ENCODE measurements at regions not wholly inside any gene's neighbourhood (a gene's known extent, or its start where the extent isn't known, plus 50 kb on each side); places are given as distances from the start of the nearest gene placed in this dataset.

DNA sequence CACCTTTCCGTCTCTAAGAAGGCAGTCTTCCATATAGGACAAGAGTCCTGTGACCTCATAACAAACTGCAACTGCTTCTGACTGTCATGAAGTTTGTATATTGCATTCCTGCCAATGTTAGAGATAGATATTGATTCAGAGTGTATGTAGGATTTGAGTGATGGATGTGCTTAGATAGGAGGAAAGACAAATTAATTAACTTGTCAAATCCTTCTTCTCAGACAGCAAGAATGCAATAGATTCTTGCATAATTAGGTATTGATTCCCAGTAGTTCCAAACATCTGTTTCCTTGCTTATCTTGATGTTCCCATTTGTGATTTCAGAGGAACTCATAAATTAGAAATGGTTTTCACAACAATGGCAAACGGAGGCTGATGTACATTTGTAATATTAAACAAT, 555.3 kb downstream of the TRAM1L1 start:
- TF ChIP-seq, protein P1, sequence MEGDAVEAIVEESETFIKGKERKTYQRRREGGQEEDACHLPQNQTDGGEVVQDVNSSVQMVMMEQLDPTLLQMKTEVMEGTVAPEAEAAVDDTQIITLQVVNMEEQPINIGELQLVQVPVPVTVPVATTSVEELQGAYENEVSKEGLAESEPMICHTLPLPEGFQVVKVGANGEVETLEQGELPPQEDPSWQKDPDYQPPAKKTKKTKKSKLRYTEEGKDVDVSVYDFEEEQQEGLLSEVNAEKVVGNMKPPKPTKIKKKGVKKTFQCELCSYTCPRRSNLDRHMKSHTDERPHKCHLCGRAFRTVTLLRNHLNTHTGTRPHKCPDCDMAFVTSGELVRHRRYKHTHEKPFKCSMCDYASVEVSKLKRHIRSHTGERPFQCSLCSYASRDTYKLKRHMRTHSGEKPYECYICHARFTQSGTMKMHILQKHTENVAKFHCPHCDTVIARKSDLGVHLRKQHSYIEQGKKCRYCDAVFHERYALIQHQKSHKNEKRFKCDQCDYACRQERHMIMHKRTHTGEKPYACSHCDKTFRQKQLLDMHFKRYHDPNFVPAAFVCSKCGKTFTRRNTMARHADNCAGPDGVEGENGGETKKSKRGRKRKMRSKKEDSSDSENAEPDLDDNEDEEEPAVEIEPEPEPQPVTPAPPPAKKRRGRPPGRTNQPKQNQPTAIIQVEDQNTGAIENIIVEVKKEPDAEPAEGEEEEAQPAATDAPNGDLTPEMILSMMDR (conservative IDR thresholded peaks at IDR 0.05; ENCODE audit: low read depth, low read length) = no peak
- TF ChIP-seq EZH2phosphoT487 (IDR thresholded peaks at IDR 0.05; ENCODE audit: borderline replicate concordance, low read length) = no peak

Measured in PC-3 (cell line).